HG03439 (cell line): ENCODE measurements at regions not wholly inside any gene's neighbourhood (a gene's known extent, or its start where the extent isn't known, plus 50 kb on each side); places are given as distances from the start of the nearest gene placed in this dataset.
A peak's percentile ranks its signal among the peaks of the same experiment; 100 is the strongest.
"Not testable (repeated sequence)": the region's sequence is repeated elsewhere in the genome, so short reads cannot be mapped to it uniquely, and the experiment has no call there.

Experiments used
- ATAC-seq: cut with Tn5 transposase; IDR thresholded peaks from one replicate; pipeline ENCODE4 v1.9.1; 2021; ENCODE audit warnings: mild to moderate bottlenecking, moderate library complexity; ENCODE audit not compliant: unreplicated experiment

GRCh38 chr15:98085003-98085639 lies 124.6 kb downstream of the ARRDC4 start:
- no peak for ATAC-seq

- peak; percentile 74 for ATAC-seq
Measured at GRCh38 chr15:98088307-98088945, 127.9 kb downstream of the ARRDC4 start.

- not testable (repeated sequence) for ATAC-seq
Measured at GRCh38 chr15:98089352-98089751, 128.8 kb downstream of the ARRDC4 start.

GRCh38 chr15:98097986-98098385 lies 137.5 kb downstream of the ARRDC4 start:
- ATAC-seq, result not testable (repeated sequence)

GRCh38 chr15:98100606-98101005 lies 140.1 kb downstream of the ARRDC4 start:
- ATAC-seq, result not testable (repeated sequence)

- ATAC-seq, result no peak
Measured at GRCh38 chr15:98103570-98103969, 143.1 kb downstream of the ARRDC4 start.

- not testable (repeated sequence) for ATAC-seq
Measured at GRCh38 chr15:98104386-98105151, 144.1 kb downstream of the ARRDC4 start.

- not testable (repeated sequence) for ATAC-seq
Measured at GRCh38 chr15:98106615-98107194, 146.2 kb downstream of the ARRDC4 start.

GRCh38 chr15:98111806-98112205 lies 151.3 kb downstream of the ARRDC4 start:
- ATAC-seq, result no peak

GRCh38 chr15:98113327-98113726 lies 152.8 kb downstream of the ARRDC4 start:
- ATAC-seq, result no peak

GRCh38 chr15:98120561-98120960 lies 160.1 kb downstream of the ARRDC4 start:
- no peak for ATAC-seq

GRCh38 chr15:98121536-98121935 lies 161.0 kb downstream of the ARRDC4 start:
- no peak for ATAC-seq

- ATAC-seq, result no peak
Measured at GRCh38 chr15:98121957-98122356, 161.5 kb downstream of the ARRDC4 start.

GRCh38 chr15:98123297-98123696 lies 162.8 kb downstream of the ARRDC4 start:
- ATAC-seq, result no peak

GRCh38 chr15:98123834-98124233 lies 163.3 kb downstream of the ARRDC4 start:
- no peak for ATAC-seq

- ATAC-seq, result no peak
Measured at GRCh38 chr15:98124581-98124980, 164.1 kb downstream of the ARRDC4 start.

GRCh38 chr15:98126326-98127085 lies 166.0 kb downstream of the ARRDC4 start:
- no peak for ATAC-seq

- ATAC-seq, result no peak
Measured at GRCh38 chr15:98127586-98127985, 167.1 kb downstream of the ARRDC4 start.

- ATAC-seq, result no peak
Measured at GRCh38 chr15:98131924-98132323, 171.4 kb downstream of the ARRDC4 start.

GRCh38 chr15:98134905-98135304 lies 174.4 kb downstream of the ARRDC4 start:
- no peak for ATAC-seq

- ATAC-seq, result no peak
Measured at GRCh38 chr15:98138910-98139309, 178.4 kb downstream of the ARRDC4 start.
